ENCODE measurements at regions not wholly inside any gene's neighbourhood (a gene's known extent, or its start where the extent isn't known, plus 50 kb on each side); places are given as distances from the start of the nearest gene placed in this dataset.

DNA sequence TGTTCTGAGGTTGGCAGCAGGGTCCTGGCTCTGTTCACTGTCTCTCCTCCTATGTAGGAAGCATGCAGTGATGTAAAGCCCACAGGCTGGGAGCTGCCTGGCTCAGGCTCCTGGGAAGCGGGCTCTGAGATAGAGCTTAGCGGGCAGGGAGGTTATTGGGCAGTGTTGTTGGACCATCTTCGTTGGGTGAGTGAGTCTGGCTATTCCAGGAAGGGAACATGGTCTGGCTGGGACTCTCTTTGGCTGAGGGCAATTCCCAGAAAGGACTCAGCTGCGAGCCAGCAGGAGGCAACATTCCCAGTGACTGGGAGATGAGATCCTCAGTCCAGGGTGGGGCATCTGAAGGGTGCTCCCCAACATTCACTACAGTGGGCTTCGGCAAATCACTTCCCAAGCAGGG is 96.2 kb downstream of the CCDC185 start:
- no peak for DNase-seq

DNA sequence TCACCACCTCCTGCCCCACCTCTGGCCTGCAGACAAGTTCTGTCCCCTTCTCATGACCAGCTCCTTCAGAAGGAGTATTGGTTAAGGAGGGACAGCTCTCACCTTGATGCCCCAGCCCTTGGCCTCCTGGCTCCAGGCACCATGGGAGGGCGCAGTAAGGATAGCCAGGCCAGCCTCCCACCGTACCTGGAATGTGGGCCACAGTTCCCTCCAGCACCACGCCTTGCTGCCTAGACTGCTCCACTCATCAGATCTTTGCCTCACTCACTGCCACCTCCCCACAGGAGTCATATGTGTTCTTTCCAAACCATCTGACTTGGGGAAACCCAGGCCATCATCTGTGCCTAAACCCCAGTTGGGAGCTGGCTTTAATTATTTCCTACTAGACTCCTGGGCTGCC is 97.0 kb downstream of the CCDC185 start:
- no peak for DNase-seq

Measured in left hindlimb (tissue), 1 donor.